Kidney (tissue), 13 donors: ENCODE measurements at regions not wholly inside any gene's neighbourhood (a gene's known extent, or its start where the extent isn't known, plus 50 kb on each side); places are given as distances from the start of the nearest gene placed in this dataset.

Source experiments
- DNase-seq, 5 donors: peaks; one replicate each; pipeline ENCODE4 v3.0.0-alpha.2; 2013 to 2020
- FAIRE-seq: peaks from 2 replicates; lab custom pipeline; 2012; peaks lifted over from hg19 to GRCh38; lab: Jason Lieb, UNC
- H3K27ac ChIP-seq, 2 donors: one replicate each; pipeline ENCODE4 v1.7.0; 2013; ENCODE audit warnings: low read depth in 2 of 2, low read length in 2 of 2, inconsistent platforms in 1 of 2
- H3K27me3 ChIP-seq: one replicate; pipeline ENCODE4 v1.7.1; 2013; ENCODE audit warnings: low read length, inconsistent platforms; ENCODE audit not compliant: control insufficient read depth, insufficient read depth
- H3K36me3 ChIP-seq, 3 donors: one replicate each; pipeline versions ENCODE4 v1.7.0 to v1.7.1; 2013; ENCODE audit warnings: low read length in 3 of 3, control low read depth in 1 of 3, inconsistent platforms in 1 of 3; ENCODE audit not compliant: insufficient read depth in 3 of 3, control insufficient read depth in 2 of 3
- H3K4me1 ChIP-seq, 3 donors: one replicate each; pipeline versions ENCODE4 v1.7.0 to v1.7.1; 2013; ENCODE audit warnings: low read length in 3 of 3, inconsistent platforms in 1 of 3, low read depth in 1 of 3; ENCODE audit not compliant: control insufficient read depth in 2 of 3, insufficient read depth in 2 of 3
- H3K4me3 ChIP-seq, 3 donors: one replicate each; pipeline versions ENCODE4 v1.7.0 to v1.8.1; 2013; ENCODE audit warnings: low read length in 3 of 3, control low read depth in 1 of 3, inconsistent platforms in 1 of 3
- H3K9ac ChIP-seq, 3 donors: one replicate each; pipeline versions ENCODE4 v1.7.0 to v1.7.1; 2013; ENCODE audit warnings: low read length in 3 of 3, control low read depth in 1 of 3, inconsistent platforms in 1 of 3
- H3K9me3 ChIP-seq, 3 donors: one replicate each; pipeline versions ENCODE4 v1.7.0 to v1.7.1; 2013; ENCODE audit warnings: low read length in 3 of 3, control low read depth in 1 of 3, inconsistent platforms in 1 of 3; ENCODE audit not compliant: control insufficient read depth in 2 of 3, insufficient read depth in 1 of 3
- intact Hi-C: fragments of 100-400 bp; cut with DNase I; formaldehyde crosslinking; loops from one replicate; pipeline ENCODE4 v1.11.1; 2022
- TF ChIP-seq, protein P1 (sequence below): IDR thresholded peaks from 3 replicates; pipeline ENCODE4 v1.5.1; 2012; ENCODE audit warnings: mild to moderate bottlenecking, moderate library complexity, borderline replicate concordance; ENCODE audit not compliant: insufficient read depth; ENCODE audit errors: extremely low read depth
- donor health status: control.
- donor health status: control.
- donor health status: control.
- donor health status: control.
- donor health status: control.
- donor health status: DM: yes; HTN: yes; CAD: no.
- donor health status: Normal renal cell carcinoma (clear cell type).

DNA sequence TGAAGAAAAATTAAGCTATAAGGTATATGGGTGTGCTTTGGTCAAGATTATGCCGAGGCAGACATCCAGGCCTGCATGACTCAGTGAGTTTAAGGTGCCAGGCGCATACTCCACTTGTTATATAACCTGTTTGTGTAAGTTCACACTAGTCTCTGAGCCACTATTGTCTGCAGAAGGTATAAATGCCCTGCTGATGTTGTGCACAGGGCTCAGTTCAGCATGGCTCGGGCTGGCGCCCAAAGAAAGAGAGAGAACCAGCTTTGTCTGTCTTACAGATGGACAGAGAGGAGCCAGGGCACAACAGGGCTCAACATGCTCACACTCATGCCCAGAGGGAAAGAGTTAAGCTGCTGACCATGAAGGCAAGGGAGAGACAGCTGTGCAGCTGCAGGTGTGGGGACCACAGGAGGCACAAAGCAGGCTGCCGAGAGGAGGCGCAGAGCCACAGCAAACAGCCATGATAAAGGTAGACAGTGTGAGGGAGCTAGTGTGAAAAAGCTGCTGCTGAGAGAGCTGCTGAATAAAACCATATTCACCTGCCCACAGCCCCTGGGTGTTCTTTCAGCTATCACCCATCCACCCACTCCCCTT lies 1587.6 kb upstream of the C9orf72 start:
- Histone ChIP-seq H3K9ac (no peak overlapping the region), H3K4me3 (no peak overlapping the region), H3K36me3 (no peaks in the 10 kb centered on the region), H3K9me3 (no peaks in the 10 kb centered on the region), H3K4me1 (no peaks in the 10 kb centered on the region), H3K27me3 (no peaks in the 10 kb centered on the region), H3K27ac (no peak overlapping the region)
- intact Hi-C loops = no loop called here
- FAIRE-seq (no peak), DNase-seq (no peak)
- TF ChIP-seq, protein P1, sequence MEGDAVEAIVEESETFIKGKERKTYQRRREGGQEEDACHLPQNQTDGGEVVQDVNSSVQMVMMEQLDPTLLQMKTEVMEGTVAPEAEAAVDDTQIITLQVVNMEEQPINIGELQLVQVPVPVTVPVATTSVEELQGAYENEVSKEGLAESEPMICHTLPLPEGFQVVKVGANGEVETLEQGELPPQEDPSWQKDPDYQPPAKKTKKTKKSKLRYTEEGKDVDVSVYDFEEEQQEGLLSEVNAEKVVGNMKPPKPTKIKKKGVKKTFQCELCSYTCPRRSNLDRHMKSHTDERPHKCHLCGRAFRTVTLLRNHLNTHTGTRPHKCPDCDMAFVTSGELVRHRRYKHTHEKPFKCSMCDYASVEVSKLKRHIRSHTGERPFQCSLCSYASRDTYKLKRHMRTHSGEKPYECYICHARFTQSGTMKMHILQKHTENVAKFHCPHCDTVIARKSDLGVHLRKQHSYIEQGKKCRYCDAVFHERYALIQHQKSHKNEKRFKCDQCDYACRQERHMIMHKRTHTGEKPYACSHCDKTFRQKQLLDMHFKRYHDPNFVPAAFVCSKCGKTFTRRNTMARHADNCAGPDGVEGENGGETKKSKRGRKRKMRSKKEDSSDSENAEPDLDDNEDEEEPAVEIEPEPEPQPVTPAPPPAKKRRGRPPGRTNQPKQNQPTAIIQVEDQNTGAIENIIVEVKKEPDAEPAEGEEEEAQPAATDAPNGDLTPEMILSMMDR = no peak

DNA sequence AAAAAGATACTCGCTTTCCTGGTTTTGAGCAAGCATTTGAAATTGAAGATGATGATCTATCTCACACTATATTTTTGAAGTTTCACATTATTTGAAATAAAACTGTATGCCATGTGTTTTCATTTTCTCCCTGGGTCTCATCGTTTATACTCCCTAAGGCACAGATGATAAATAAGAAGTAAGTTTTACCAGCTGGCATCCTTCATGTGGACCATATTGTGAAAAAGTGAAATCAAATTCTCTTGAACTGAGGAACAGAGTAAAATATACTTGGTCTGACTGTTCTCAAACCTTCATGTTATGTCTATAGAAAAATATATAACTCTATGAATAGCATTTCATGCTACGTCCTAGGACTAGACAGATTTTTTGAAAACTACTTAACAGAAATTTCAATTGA lies 1600.9 kb upstream of the C9orf72 start:
- FAIRE-seq (no peak), DNase-seq (no peak)
- Histone ChIP-seq H3K27me3 (no peaks in the 10 kb centered on the region), H3K4me1 (no peaks in the 10 kb centered on the region), H3K36me3 (no peaks in the 10 kb centered on the region), H3K27ac (no peak overlapping the region), H3K4me3 (no peak overlapping the region), H3K9ac (no peak overlapping the region), H3K9me3 (no peaks in the 10 kb centered on the region)
- intact Hi-C loops = no loop called here
- TF ChIP-seq, protein P1 = no peak

DNA sequence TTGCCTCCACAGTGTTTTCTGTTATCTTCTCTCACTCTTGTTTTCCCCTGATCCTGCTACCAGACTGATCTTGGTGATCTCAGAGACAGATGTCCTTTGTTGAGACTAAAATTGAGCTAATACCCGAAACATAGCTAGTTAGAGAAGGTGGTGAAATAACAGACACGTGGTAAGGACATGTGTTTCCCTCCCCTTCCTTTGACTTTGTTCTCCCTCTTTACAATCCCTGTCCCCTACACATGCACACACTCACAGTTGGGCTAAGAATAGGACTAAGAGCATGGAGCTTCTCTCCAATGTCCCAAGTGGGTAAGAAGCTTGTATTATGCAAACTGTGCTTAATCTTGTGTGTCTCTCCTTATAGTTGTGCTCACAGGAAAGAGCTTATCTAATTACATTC lies 1603.0 kb upstream of the C9orf72 start:
- Histone ChIP-seq H3K9me3 (no peaks in the 10 kb centered on the region), H3K4me1 (no peaks in the 10 kb centered on the region), H3K27me3 (no peaks in the 10 kb centered on the region), H3K9ac (no peak overlapping the region), H3K27ac (no peak overlapping the region), H3K36me3 (no peaks in the 10 kb centered on the region), H3K4me3 (no peak overlapping the region)
- FAIRE-seq (no peak), DNase-seq (no peak)
- intact Hi-C loops = no loop called here
- TF ChIP-seq, protein P1 = no peak

DNA sequence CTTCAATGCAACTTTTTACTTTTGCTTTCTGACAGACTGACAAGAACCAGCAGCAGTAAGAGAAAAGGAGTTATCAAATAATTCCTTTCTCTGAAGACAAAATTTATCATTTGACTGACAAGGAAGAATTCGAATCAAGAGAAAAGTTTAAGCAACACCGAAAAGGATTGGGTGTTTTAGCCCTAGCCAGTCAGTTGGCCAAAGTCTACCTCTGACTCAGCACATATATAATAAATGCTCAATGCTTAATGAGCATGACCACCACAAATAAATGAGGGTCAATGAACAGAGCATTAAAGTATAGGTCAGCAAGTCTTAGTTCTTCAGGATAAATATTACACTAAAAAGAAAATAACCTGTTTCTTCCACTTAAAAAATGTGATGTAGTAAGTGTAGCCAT lies 1603.5 kb upstream of the C9orf72 start:
- Histone ChIP-seq H3K27me3 (no peaks in the 10 kb centered on the region), H3K36me3 (no peaks in the 10 kb centered on the region), H3K4me3 (no peak overlapping the region), H3K9ac (no peak overlapping the region), H3K27ac (no peak overlapping the region), H3K9me3 (no peaks in the 10 kb centered on the region), H3K4me1 (no peaks in the 10 kb centered on the region)
- intact Hi-C loops = no loop called here
- FAIRE-seq (no peak), DNase-seq (peak in 1 of 5 donors; percentile 24)
- TF ChIP-seq, protein P1 = no peak
